HEK293 (cell line): ENCODE measurements at regions not wholly inside any gene's neighbourhood (a gene's known extent, or its start where the extent isn't known, plus 50 kb on each side); places are given as distances from the start of the nearest gene placed in this dataset.

Experiments
- CTCF ChIA-PET: fragments of 350-600 bp; formaldehyde crosslinking; extraction: SDS; loops from one replicate; lab custom pipeline; 2021; ENCODE audit warnings: antibody characterized with exemption; lab: Yijun Ruan, JAX
- POLR2A ChIA-PET: fragments of 300-600 bp; formaldehyde crosslinking; extraction: SDS; loops from one replicate; lab custom pipeline; 2020; ENCODE audit warnings: antibody characterized with exemption, inconsistent platforms; lab: Yijun Ruan, JAX
- H3K27ac ChIP-seq: fragments of 200-500 bp; sonication (Bioruptor generic); 2 replicates; pipeline ENCODE4 v1.5.1; 2014; ENCODE audit warnings: low read depth, low read length, control low read depth, inconsistent platforms; ENCODE audit errors: extremely low read depth
- H3K36me3 ChIP-seq, 2 experiments: fragments of 200-500 bp in 1 of 2; sonication (Bioruptor generic) in 1 of 2; 1 replicate in 1 of 2; 2 replicates in 1 of 2; pipeline ENCODE4 v1.5.1; 2014 to 2017; ENCODE audit warnings: inconsistent platforms in 2 of 2, low read length in 2 of 2; ENCODE audit not compliant: control insufficient read depth in 2 of 2, insufficient read depth in 1 of 2
- H3K4me1 ChIP-seq: fragments of 200-500 bp; sonication (Bioruptor generic); 2 replicates; pipeline ENCODE4 v1.5.1; 2014; ENCODE audit warnings: mild to moderate bottlenecking, low read length, inconsistent platforms; ENCODE audit not compliant: control insufficient read depth, insufficient read depth
- H3K4me3 ChIP-seq: 2 replicates; pipeline ENCODE4 v1.5.1; 2011; ENCODE audit warnings: low read depth, mild to moderate bottlenecking, control low read depth, low read length, moderate library complexity
- H3K9me3 ChIP-seq: fragments of 200-500 bp; sonication (Bioruptor generic); 2 replicates; pipeline ENCODE4 v1.5.1; 2014; ENCODE audit warnings: low read depth, low read length, inconsistent platforms; ENCODE audit not compliant: control insufficient read depth, insufficient read depth
- MYNN ChIP-seq: fragments of 450-650 bp; formaldehyde crosslinking; IDR thresholded peaks from 2 replicates; pipeline ENCODE4 v1.5.1; 2016; ENCODE audit warnings: missing biosample characterization, missing genetic modification characterization, borderline replicate concordance
- PRDM10 ChIP-seq: fragments of 450-650 bp; formaldehyde crosslinking; IDR thresholded peaks from 2 replicates; pipeline ENCODE4 v1.5.1; 2016; ENCODE audit warnings: missing biosample characterization, missing genetic modification characterization
- ZBTB17 ChIP-seq: fragments of 450-650 bp; formaldehyde crosslinking; IDR thresholded peaks from 2 replicates; pipeline ENCODE4 v1.5.1; 2016; ENCODE audit warnings: missing biosample characterization, missing genetic modification characterization
- ZBTB8A ChIP-seq: fragments of 450-650 bp; formaldehyde crosslinking; IDR thresholded peaks from 2 replicates; pipeline ENCODE4 v1.5.1; 2016; ENCODE audit warnings: missing biosample characterization, missing genetic modification characterization
- ZFHX2 ChIP-seq: fragments of 450-650 bp; formaldehyde crosslinking; conservative IDR thresholded peaks from 2 replicates; pipeline ENCODE4 v1.5.1; 2016; ENCODE audit warnings: missing biosample characterization, missing genetic modification characterization
- ZNF121 ChIP-seq: fragments of 450-650 bp; formaldehyde crosslinking; IDR thresholded peaks from 2 replicates; pipeline ENCODE4 v1.5.1; 2016; ENCODE audit warnings: missing biosample characterization, missing genetic modification characterization
- ZNF146 ChIP-seq: fragments of 450-650 bp; formaldehyde crosslinking; IDR thresholded peaks from 2 replicates; pipeline ENCODE4 v1.5.1; 2016; ENCODE audit warnings: missing biosample characterization, missing genetic modification characterization
- ZNF184 ChIP-seq: fragments of 450-650 bp; IDR thresholded peaks from 2 replicates; pipeline ENCODE4 v1.5.1; 2018; ENCODE audit warnings: missing biosample characterization, mild to moderate bottlenecking, missing genetic modification characterization
- ZNF311 ChIP-seq: fragments of 450-650 bp; formaldehyde crosslinking; IDR thresholded peaks from 2 replicates; pipeline ENCODE4 v1.5.1; 2017; ENCODE audit warnings: missing biosample characterization, missing genetic modification characterization, borderline replicate concordance
- ZNF610 ChIP-seq: fragments of 450-650 bp; formaldehyde crosslinking; IDR thresholded peaks from 2 replicates; pipeline ENCODE4 v1.5.1; 2016; ENCODE audit warnings: missing biosample characterization, missing genetic modification characterization, borderline replicate concordance
- ZNF621 ChIP-seq: fragments of 450-650 bp; formaldehyde crosslinking; IDR thresholded peaks from 2 replicates; pipeline ENCODE4 v1.5.1; 2017; ENCODE audit warnings: missing biosample characterization, missing genetic modification characterization
- ZNF623 ChIP-seq: fragments of 450-650 bp; formaldehyde crosslinking; IDR thresholded peaks from 2 replicates; pipeline ENCODE4 v1.5.1; 2016; ENCODE audit warnings: missing biosample characterization, missing genetic modification characterization
- ZNF677 ChIP-seq: fragments of 450-650 bp; IDR thresholded peaks from 2 replicates; pipeline ENCODE4 v1.5.0; 2018; ENCODE audit warnings: missing biosample characterization, mild to moderate bottlenecking, missing genetic modification characterization, moderate library complexity
- ZNF785 ChIP-seq: fragments of 450-650 bp; formaldehyde crosslinking; IDR thresholded peaks from 2 replicates; pipeline ENCODE4 v1.5.1; 2016; ENCODE audit warnings: missing biosample characterization, missing genetic modification characterization
- ZNF791 ChIP-seq: fragments of 450-650 bp; formaldehyde crosslinking; IDR thresholded peaks from 2 replicates; pipeline ENCODE4 v1.5.1; 2016; ENCODE audit warnings: missing biosample characterization, missing genetic modification characterization
- ZSCAN16 ChIP-seq: fragments of 450-650 bp; formaldehyde crosslinking; IDR thresholded peaks from 2 replicates; pipeline ENCODE4 v1.5.1; 2016; ENCODE audit warnings: missing biosample characterization, missing genetic modification characterization

GRCh38 chr15:69997161-69997485 is 100.6 kb downstream of the TLE3 start:
- TF ChIP-seq ZBTB17 (tag by site-specific recombination) (no peak), ZNF146 (tag by site-specific recombination) (no peak), ZNF121 (no peak), ZNF311 (tag by site-specific recombination) (no peak), ZNF623 (tag by site-specific recombination) (no peak), ZNF677 (tag by site-specific recombination) (no peak), ZNF621 (tag by site-specific recombination) (no peak), ZNF184 (tag by site-specific recombination) (no peak), PRDM10 (tag by site-specific recombination) (no peak), ZNF785 (tag by site-specific recombination) (no peak), ZBTB8A (tag by site-specific recombination) (no peak), ZNF610 (tag by site-specific recombination) (no peak), ZNF791 (no peak), ZSCAN16 (tag by site-specific recombination) (no peak), MYNN (no peak), ZFHX2 (tag by site-specific recombination) (no peak)
- TF ChIP-seq, all 188 proteins: peak for 0
- peaks cover 6% of the 10 kb centered on the region for H3K4me1 ChIP-seq
- H3K4me3 ChIP-seq, result no peak overlapping the region
- H3K9me3 ChIP-seq, result no peaks in the 10 kb centered on the region
- ChIA-PET POLR2A (no interaction called here), CTCF (interaction anchor here (0.7 kb wide), 1 partner anchor 10 kb away, joined by 3 read pairs; no protein-coding TSS in a partner anchor)
- no peaks in the 10 kb centered on the region for H3K36me3 ChIP-seq
- H3K27ac ChIP-seq, result no peak overlapping the region
